ENCODE measurements at regions not wholly inside any gene's neighbourhood (a gene's known extent, or its start where the extent isn't known, plus 50 kb on each side); places are given as distances from the start of the nearest gene placed in this dataset.

DNA sequence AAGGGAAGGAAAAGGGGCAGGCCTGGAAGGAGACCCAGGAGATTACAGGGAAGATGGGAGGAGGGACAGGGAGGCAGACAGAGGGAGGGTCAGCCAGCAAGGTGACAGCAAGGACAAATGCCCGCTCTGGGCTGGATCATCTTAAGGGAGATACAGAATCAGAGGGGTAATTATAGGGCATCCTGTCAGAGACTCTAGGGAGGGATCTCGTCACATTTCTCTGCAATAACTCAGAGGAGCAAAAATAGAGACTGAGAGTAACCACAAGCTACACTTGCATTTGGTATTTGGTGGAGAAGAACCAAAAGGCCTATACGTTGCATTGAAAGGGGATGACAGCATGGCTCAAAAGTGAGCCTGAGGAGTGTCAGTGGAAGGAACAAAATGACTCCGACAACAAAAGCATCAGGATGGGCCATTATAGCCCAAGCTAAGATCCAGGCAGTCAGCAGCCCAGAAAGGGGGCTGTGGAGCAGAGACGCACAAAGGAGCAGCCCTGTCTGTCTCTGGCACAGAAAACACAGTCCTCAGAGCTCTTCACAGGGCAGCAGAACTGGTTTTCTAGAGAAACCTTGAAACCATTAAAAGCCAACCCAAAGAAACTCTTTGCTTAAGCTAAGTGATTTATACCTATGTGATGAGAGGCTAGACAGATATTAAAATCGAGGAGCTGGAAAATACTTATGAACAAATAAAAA, 430.2 kb upstream of the VSTM2A start:
- no peak for DNase-seq
- Histone ChIP-seq H3K4me1 (ENCODE audit: control insufficient read depth, insufficient read depth, low read depth, low read length) (no peaks in the 10 kb centered on the region), H2BK12ac (ENCODE audit: low read length in 2 of 2) (no peak overlapping the region), H3K14ac (ENCODE audit: low read length in 2 of 2) (no peak overlapping the region), H3K36me3 (ENCODE audit: control insufficient read depth in 1 of 2, insufficient read depth in 2 of 2, low read depth in 1 of 2, low read length in 2 of 2) (no peaks in the 10 kb centered on the region), H3K4ac (ENCODE audit: low read depth in 1 of 2, low read length in 2 of 2) (no peak overlapping the region), H3K23ac (ENCODE audit: low read length in 2 of 2) (no peak overlapping the region), H3K4me2 (ENCODE audit: low read length, poor library complexity, severe bottlenecking) (no peak overlapping the region), H2BK15ac (ENCODE audit: low read depth, poor library complexity, severe bottlenecking) (no peak overlapping the region), H3K18ac (ENCODE audit: low read depth in 1 of 2, low read length in 2 of 2) (no peak overlapping the region), H2AK5ac (ENCODE audit: low read length, severe bottlenecking) (no peak overlapping the region), H3K9ac (ENCODE audit: low read length) (no peak overlapping the region), H2BK5ac (ENCODE audit: low read depth, low read length, poor library complexity, severe bottlenecking) (no peak overlapping the region), H2AFZ (ENCODE audit: low read depth, low read length) (no peak overlapping the region), H4K91ac (ENCODE audit: low read length) (no peak overlapping the region), H3K27ac (ENCODE audit: low read length, poor library complexity, severe bottlenecking) (no peak overlapping the region), H3K4me3 (ENCODE audit: insufficient read depth in 1 of 2, low read depth in 1 of 2, low read length in 2 of 2) (no peak overlapping the region), H2BK120ac (ENCODE audit: low read depth, low read length) (no peak overlapping the region), H3K27me3 (ENCODE audit: control insufficient read depth in 1 of 2, insufficient read depth in 1 of 2, low read length in 2 of 2) (no peaks in the 10 kb centered on the region), H3K79me1 (replicated peaks; ENCODE audit: low read length, poor library complexity, severe bottlenecking) (no peaks in the 10 kb centered on the region), H4K8ac (ENCODE audit: low read length) (no peak overlapping the region), H3K9me3 (ENCODE audit: control insufficient read depth, low read length) (no peaks in the 10 kb centered on the region)
- 70% methylated on average over 4 of the region's 6 CpGs for WGBS

DNA sequence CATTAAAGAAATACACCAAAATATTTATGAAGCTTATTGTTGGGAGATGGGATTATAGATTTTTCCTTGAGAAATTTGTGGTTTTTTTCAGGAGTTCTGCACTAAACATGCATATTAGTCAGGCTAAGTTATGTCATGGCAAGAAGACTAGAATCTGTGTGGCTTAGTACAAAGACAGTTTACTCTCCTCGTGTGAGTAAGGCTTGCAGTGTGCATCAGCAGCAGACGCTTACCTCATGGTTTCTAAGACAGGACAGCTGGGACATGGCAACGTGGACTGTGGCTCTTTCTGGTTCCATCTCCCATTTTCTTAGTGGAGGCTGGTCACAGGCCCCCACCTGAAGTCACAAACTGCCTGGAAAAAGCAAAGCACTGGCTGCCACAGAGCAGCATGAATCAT, 429.6 kb upstream of the VSTM2A start:
- H2AK5ac ChIP-seq (ENCODE audit: low read length, severe bottlenecking) = no peak overlapping the region
- H4K91ac ChIP-seq (ENCODE audit: low read length) = no peak overlapping the region
- H2BK120ac ChIP-seq (ENCODE audit: low read depth, low read length) = no peak overlapping the region
- H3K36me3 ChIP-seq (ENCODE audit: control insufficient read depth in 1 of 2, insufficient read depth in 2 of 2, low read depth in 1 of 2, low read length in 2 of 2) = no peaks in the 10 kb centered on the region
- DNase-seq = no peak
- no peaks in the 10 kb centered on the region for H3K4me1 ChIP-seq (ENCODE audit: control insufficient read depth, insufficient read depth, low read depth, low read length)
- H3K4me2 ChIP-seq (ENCODE audit: low read length, poor library complexity, severe bottlenecking) = no peak overlapping the region
- H3K23ac ChIP-seq (ENCODE audit: low read length in 2 of 2) = no peak overlapping the region
- no peaks in the 10 kb centered on the region for H3K27me3 ChIP-seq (ENCODE audit: control insufficient read depth in 1 of 2, insufficient read depth in 1 of 2, low read length in 2 of 2)
- H2AFZ ChIP-seq (ENCODE audit: low read depth, low read length) = no peak overlapping the region
- no peaks in the 10 kb centered on the region for H3K9me3 ChIP-seq (ENCODE audit: control insufficient read depth, low read length)
- H3K27ac ChIP-seq (ENCODE audit: low read length, poor library complexity, severe bottlenecking) = no peak overlapping the region
- H2BK5ac ChIP-seq (ENCODE audit: low read depth, low read length, poor library complexity, severe bottlenecking) = no peak overlapping the region
- H3K9ac ChIP-seq (ENCODE audit: low read length) = no peak overlapping the region
- H3K4me3 ChIP-seq (ENCODE audit: insufficient read depth in 1 of 2, low read depth in 1 of 2, low read length in 2 of 2) = no peak overlapping the region
- H2BK15ac ChIP-seq (ENCODE audit: low read depth, poor library complexity, severe bottlenecking) = no peak overlapping the region
- no peak overlapping the region for H4K8ac ChIP-seq (ENCODE audit: low read length)
- no peak overlapping the region for H3K18ac ChIP-seq (ENCODE audit: low read depth in 1 of 2, low read length in 2 of 2)
- H3K14ac ChIP-seq (ENCODE audit: low read length in 2 of 2) = no peak overlapping the region
- H3K4ac ChIP-seq (ENCODE audit: low read depth in 1 of 2, low read length in 2 of 2) = no peak overlapping the region
- H2BK12ac ChIP-seq (ENCODE audit: low read length in 2 of 2) = no peak overlapping the region
- WGBS = 35% methylated on average over 3 of the region's 3 CpGs
- no peaks in the 10 kb centered on the region for H3K79me1 ChIP-seq (replicated peaks; ENCODE audit: low read length, poor library complexity, severe bottlenecking)

DNA sequence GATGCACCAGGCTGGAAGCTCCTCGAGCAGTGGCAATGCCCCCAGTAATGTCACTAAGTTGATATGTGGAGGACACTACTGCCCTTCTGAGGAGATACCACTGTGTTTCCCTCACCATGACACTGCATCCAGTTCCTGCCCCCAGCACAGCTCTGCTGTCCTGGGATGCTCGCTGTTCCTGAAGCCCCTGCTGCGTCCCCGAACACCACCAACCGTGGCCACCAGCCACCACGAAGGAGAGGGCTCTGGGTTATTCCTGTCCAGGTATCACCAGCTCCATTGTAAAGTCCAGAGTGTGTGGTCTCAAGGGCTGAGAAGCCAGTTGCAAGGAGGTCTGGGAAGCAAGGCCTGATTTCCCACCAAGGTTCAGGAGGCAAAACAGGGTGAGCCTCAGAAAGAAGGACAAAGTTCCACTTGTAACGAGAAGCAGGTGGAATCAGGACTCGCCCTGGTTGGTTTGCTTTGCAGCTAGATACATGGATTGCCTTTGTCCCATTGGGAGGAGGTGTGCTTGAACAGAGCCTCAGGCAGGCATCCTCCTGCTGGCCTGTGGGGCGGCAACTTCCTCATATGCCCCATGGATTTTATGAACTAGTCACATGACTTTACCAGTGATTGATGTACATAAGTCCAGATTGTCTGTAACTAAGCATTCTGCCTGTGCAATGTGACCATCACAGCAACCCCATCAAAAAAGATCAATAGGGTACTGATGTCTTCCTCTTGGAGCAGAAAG, 427.0 kb upstream of the VSTM2A start:
- no peaks in the 10 kb centered on the region for H3K9me3 ChIP-seq (ENCODE audit: control insufficient read depth, low read length)
- no peak overlapping the region for H3K27ac ChIP-seq (ENCODE audit: low read length, poor library complexity, severe bottlenecking)

DNA sequence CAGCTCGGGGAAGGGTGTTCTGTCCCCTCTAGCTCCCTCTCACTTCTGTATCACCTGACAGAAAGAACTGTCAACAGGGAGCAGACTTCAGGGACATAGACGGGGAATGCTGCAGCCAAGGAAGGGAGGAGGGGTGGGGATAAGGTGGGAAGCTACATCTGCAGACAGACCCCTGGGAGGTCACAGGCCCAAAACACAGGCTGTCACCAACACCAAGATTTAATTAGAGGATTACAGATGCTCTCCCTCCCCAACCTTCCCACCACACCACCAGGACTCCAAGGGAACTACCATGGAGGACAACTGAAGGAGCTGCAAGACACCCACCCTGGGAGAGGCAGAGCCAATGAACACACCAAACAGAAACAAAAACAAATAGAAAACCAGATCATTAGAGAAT, 425.2 kb upstream of the VSTM2A start:
- 25% methylated on average over 1 of the region's 2 CpGs for WGBS
- Histone ChIP-seq H3K4me1 (ENCODE audit: control insufficient read depth, insufficient read depth, low read depth, low read length) (no peaks in the 10 kb centered on the region), H3K79me1 (replicated peaks; ENCODE audit: low read length, poor library complexity, severe bottlenecking) (no peaks in the 10 kb centered on the region)

More for the DNA sequence above, 427.0 kb upstream of the VSTM2A start:
- no peak overlapping the region for H3K14ac ChIP-seq (ENCODE audit: low read length in 2 of 2)
- H2BK5ac ChIP-seq (ENCODE audit: low read depth, low read length, poor library complexity, severe bottlenecking) = no peak overlapping the region
- H3K4me2 ChIP-seq (ENCODE audit: low read length, poor library complexity, severe bottlenecking) = no peak overlapping the region
- DNase-seq = no peak
- H3K4ac ChIP-seq (ENCODE audit: low read depth in 1 of 2, low read length in 2 of 2) = no peak overlapping the region
- no peak overlapping the region for H3K9ac ChIP-seq (ENCODE audit: low read length)
- no peaks in the 10 kb centered on the region for H3K79me1 ChIP-seq (replicated peaks; ENCODE audit: low read length, poor library complexity, severe bottlenecking)
- no peak overlapping the region for H2BK15ac ChIP-seq (ENCODE audit: low read depth, poor library complexity, severe bottlenecking)
- 75% methylated on average over 9 of the region's 9 CpGs for WGBS
- no peak overlapping the region for H3K4me3 ChIP-seq (ENCODE audit: insufficient read depth in 1 of 2, low read depth in 1 of 2, low read length in 2 of 2)
- H2AFZ ChIP-seq (ENCODE audit: low read depth, low read length) = no peak overlapping the region
- H3K36me3 ChIP-seq (ENCODE audit: control insufficient read depth in 1 of 2, insufficient read depth in 2 of 2, low read depth in 1 of 2, low read length in 2 of 2) = no peaks in the 10 kb centered on the region
- H2BK12ac ChIP-seq (ENCODE audit: low read length in 2 of 2) = no peak overlapping the region
- H4K91ac ChIP-seq (ENCODE audit: low read length) = no peak overlapping the region
- H3K18ac ChIP-seq (ENCODE audit: low read depth in 1 of 2, low read length in 2 of 2) = no peak overlapping the region
- H2BK120ac ChIP-seq (ENCODE audit: low read depth, low read length) = no peak overlapping the region
- H2AK5ac ChIP-seq (ENCODE audit: low read length, severe bottlenecking) = no peak overlapping the region
- no peak overlapping the region for H4K8ac ChIP-seq (ENCODE audit: low read length)
- H3K27me3 ChIP-seq (ENCODE audit: control insufficient read depth in 1 of 2, insufficient read depth in 1 of 2, low read length in 2 of 2) = no peaks in the 10 kb centered on the region
- no peaks in the 10 kb centered on the region for H3K4me1 ChIP-seq (ENCODE audit: control insufficient read depth, insufficient read depth, low read depth, low read length)
- no peak overlapping the region for H3K23ac ChIP-seq (ENCODE audit: low read length in 2 of 2)

More for the DNA sequence above, 425.2 kb upstream of the VSTM2A start:
- H3K23ac ChIP-seq (ENCODE audit: low read length in 2 of 2) = no peak overlapping the region
- H4K8ac ChIP-seq (ENCODE audit: low read length) = no peak overlapping the region
- no peaks in the 10 kb centered on the region for H3K27me3 ChIP-seq (ENCODE audit: control insufficient read depth in 1 of 2, insufficient read depth in 1 of 2, low read length in 2 of 2)
- H3K9ac ChIP-seq (ENCODE audit: low read length) = no peak overlapping the region
- H4K91ac ChIP-seq (ENCODE audit: low read length) = no peak overlapping the region
- H2BK12ac ChIP-seq (ENCODE audit: low read length in 2 of 2) = no peak overlapping the region
- no peak overlapping the region for H3K4ac ChIP-seq (ENCODE audit: low read depth in 1 of 2, low read length in 2 of 2)
- H3K4me3 ChIP-seq (ENCODE audit: insufficient read depth in 1 of 2, low read depth in 1 of 2, low read length in 2 of 2) = no peak overlapping the region
- H3K14ac ChIP-seq (ENCODE audit: low read length in 2 of 2) = no peak overlapping the region
- no peaks in the 10 kb centered on the region for H3K9me3 ChIP-seq (ENCODE audit: control insufficient read depth, low read length)
- H3K36me3 ChIP-seq (ENCODE audit: control insufficient read depth in 1 of 2, insufficient read depth in 2 of 2, low read depth in 1 of 2, low read length in 2 of 2) = no peaks in the 10 kb centered on the region
- no peak overlapping the region for H2AFZ ChIP-seq (ENCODE audit: low read depth, low read length)
- no peak for DNase-seq
- no peak overlapping the region for H3K18ac ChIP-seq (ENCODE audit: low read depth in 1 of 2, low read length in 2 of 2)
- H2BK5ac ChIP-seq (ENCODE audit: low read depth, low read length, poor library complexity, severe bottlenecking) = no peak overlapping the region
- H3K27ac ChIP-seq (ENCODE audit: low read length, poor library complexity, severe bottlenecking) = no peak overlapping the region
- no peak overlapping the region for H2BK15ac ChIP-seq (ENCODE audit: low read depth, poor library complexity, severe bottlenecking)
- no peak overlapping the region for H2BK120ac ChIP-seq (ENCODE audit: low read depth, low read length)
- H3K4me2 ChIP-seq (ENCODE audit: low read length, poor library complexity, severe bottlenecking) = no peak overlapping the region
- H2AK5ac ChIP-seq (ENCODE audit: low read length, severe bottlenecking) = no peak overlapping the region

Data from mesenchymal stem cell (in vitro differentiated cells and primary cell).